KG1 (cell line): ENCODE measurements at regions not wholly inside any gene's neighbourhood (a gene's known extent, or its start where the extent isn't known, plus 50 kb on each side); places are given as distances from the start of the nearest gene placed in this dataset.
A peak's percentile ranks its signal among the peaks of the same experiment; 100 is the strongest.
"Not testable (repeated sequence)": the region's sequence is repeated elsewhere in the genome, so short reads cannot be mapped to it uniquely, and the experiment has no call there.

Experiments
- DNase-seq: peaks from one replicate; lab custom pipeline; 2025; lab: John Stamatoyannopoulos, UW

GRCh38 chr6:117761610-117762009 is 86.3 kb downstream of the NUS1 start:
- DNase-seq: no peak

- no peak for DNase-seq
Observed at GRCh38 chr6:117771403-117771802, 96.1 kb downstream of the NUS1 start.

GRCh38 chr6:117776441-117776840 is 101.2 kb downstream of the NUS1 start:
- no peak for DNase-seq

- no peak for DNase-seq
Observed at GRCh38 chr6:117781550-117781949, 106.3 kb downstream of the NUS1 start.

GRCh38 chr6:117783279-117783678 is 108.0 kb downstream of the NUS1 start:
- no peak for DNase-seq

GRCh38 chr6:117791012-117791411 is 115.7 kb downstream of the NUS1 start:
- DNase-seq: no peak

- DNase-seq: no peak
Observed at GRCh38 chr6:117795234-117795633, 111.8 kb upstream of the SLC35F1 start.

- not testable (repeated sequence) for DNase-seq
Observed at GRCh38 chr6:117798819-117799218, 108.2 kb upstream of the SLC35F1 start.

- no peak for DNase-seq
Observed at GRCh38 chr6:117810269-117810668, 96.8 kb upstream of the SLC35F1 start.

- no peak for DNase-seq
Observed at GRCh38 chr6:117817499-117817898, 89.6 kb upstream of the SLC35F1 start.

GRCh38 chr6:117817992-117818391 is 89.1 kb upstream of the SLC35F1 start:
- DNase-seq: no peak

GRCh38 chr6:117818449-117818848 is 88.6 kb upstream of the SLC35F1 start:
- no peak for DNase-seq

GRCh38 chr6:117829594-117830319 is 77.3 kb upstream of the SLC35F1 start:
- DNase-seq: no peak

- DNase-seq: no peak
Observed at GRCh38 chr6:117837261-117837660, 69.8 kb upstream of the SLC35F1 start.

GRCh38 chr6:117840541-117840983 is 66.5 kb upstream of the SLC35F1 start:
- peak; percentile 17 for DNase-seq

- DNase-seq: no peak
Observed at GRCh38 chr6:117847912-117848311, 59.2 kb upstream of the SLC35F1 start.

GRCh38 chr6:117849087-117849486 is 58.0 kb upstream of the SLC35F1 start:
- DNase-seq: no peak
